ENCODE measurements at regions not wholly inside any gene's neighbourhood (a gene's known extent, or its start where the extent isn't known, plus 50 kb on each side); places are given as distances from the start of the nearest gene placed in this dataset.

DNA sequence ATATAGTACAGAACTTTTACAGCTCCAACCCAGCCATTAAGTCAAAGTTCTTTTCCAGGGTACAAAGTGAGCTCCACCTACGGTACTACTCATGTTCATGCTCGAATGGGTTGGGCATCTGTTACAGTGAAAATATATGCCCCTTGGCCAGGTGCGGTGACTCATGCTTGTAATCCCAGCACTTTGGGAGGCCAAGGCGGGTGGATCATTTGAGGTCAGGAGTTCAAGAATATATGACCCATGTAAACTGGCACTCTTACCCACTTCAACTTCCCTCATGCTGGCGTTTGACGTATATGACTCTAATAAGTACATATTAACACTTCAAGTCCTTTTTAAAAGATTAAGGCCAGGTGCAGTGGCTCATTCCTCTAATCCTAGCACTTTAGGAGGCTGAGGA is 71.3 kb upstream of the PKN2 start:
- H3K79me2 ChIP-seq (ENCODE audit: control insufficient read depth, insufficient read depth, low read length) = no peaks in the 10 kb centered on the region
- H3K4me1 ChIP-seq (ENCODE audit: control insufficient read depth, insufficient read depth, low read length) = no peaks in the 10 kb centered on the region
- no peaks in the 10 kb centered on the region for H4K20me1 ChIP-seq (ENCODE audit: control insufficient read depth, insufficient read depth)
- no peaks in the 10 kb centered on the region; a peak in 1 of 4 replicates for H3K27me3 ChIP-seq (replicated peaks in 1 of 2; ENCODE audit: control insufficient read depth in 2 of 2, insufficient read depth in 2 of 2, low read length in 1 of 2)
- ATAC-seq (no peak), DNase-seq (ENCODE audit: low read depth, low spot score) (no peak), FAIRE-seq (no peak)
- ChIA-PET CTCF (interaction anchor here (1.0 kb wide), 1 partner anchor 263 kb away, joined by 3 read pairs; no protein-coding TSS in a partner anchor), RAD21 (ENCODE audit: unreplicated experiment) (no interaction called here), POLR2A (no interaction called here), SMC1A (ENCODE audit: uncharacterized antibody, unreplicated experiment) (no interaction called here)
- no peaks in the 10 kb centered on the region for H3K36me3 ChIP-seq (ENCODE audit: control insufficient read depth in 2 of 2, insufficient read depth in 2 of 2, low read length in 1 of 2)
- H3K9me3 ChIP-seq (replicated peaks; ENCODE audit: control insufficient read depth, insufficient read depth, low read length) = no peaks in the 10 kb centered on the region; the same call in 2 of the 3 replicates
- no peak overlapping the region for H2AFZ ChIP-seq (ENCODE audit: control insufficient read depth, low read depth, low read length)
- no TSS peak for BruUV-seq (replicated peaks)
- WGBS (ENCODE audit: insufficient coverage, insufficient replicate concordance, low lambda C conversion rate, missing lambda C conversion rate) = 37% methylated on average over 6 of the region's 6 CpGs
- H3K9ac ChIP-seq (ENCODE audit: control insufficient read depth, insufficient read depth, low read length) = no peak overlapping the region
- H3K27ac ChIP-seq (ENCODE audit: control insufficient read depth, insufficient read depth) = no peak overlapping the region
- H3K4me2 ChIP-seq (ENCODE audit: control insufficient read depth, insufficient read depth) = no peak overlapping the region
- TF ChIP-seq KLF5 (IDR thresholded peaks at IDR 0.05; ENCODE audit: partially characterized antibody) = no peak
- no peak for TF ChIP-seq MYB (IDR thresholded peaks at IDR 0.05; ENCODE audit: borderline replicate concordance, low read depth, low read length)
- TF ChIP-seq, protein P1, sequence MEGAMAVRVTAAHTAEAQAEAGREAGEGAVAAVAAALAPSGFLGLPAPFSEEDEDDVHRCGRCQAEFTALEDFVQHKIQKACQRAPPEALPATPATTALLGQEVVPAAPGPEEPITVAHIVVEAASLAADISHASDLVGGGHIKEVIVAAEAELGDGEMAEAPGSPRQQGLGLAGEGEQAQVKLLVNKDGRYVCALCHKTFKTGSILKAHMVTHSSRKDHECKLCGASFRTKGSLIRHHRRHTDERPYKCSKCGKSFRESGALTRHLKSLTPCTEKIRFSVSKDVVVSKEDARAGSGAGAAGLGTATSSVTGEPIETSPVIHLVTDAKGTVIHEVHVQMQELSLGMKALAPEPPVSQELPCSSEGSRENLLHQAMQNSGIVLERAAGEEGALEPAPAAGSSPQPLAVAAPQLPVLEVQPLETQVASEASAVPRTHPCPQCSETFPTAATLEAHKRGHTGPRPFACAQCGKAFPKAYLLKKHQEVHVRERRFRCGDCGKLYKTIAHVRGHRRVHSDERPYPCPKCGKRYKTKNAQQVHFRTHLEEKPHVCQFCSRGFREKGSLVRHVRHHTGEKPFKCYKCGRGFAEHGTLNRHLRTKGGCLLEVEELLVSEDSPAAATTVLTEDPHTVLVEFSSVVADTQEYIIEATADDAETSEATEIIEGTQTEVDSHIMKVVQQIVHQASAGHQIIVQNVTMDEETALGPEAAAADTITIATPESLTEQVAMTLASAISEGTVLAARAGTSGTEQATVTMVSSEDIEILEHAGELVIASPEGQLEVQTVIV (IDR thresholded peaks at IDR 0.05; ENCODE audit: borderline replicate concordance, partially characterized antibody) = no peak
- TF ChIP-seq ZSCAN29 (IDR thresholded peaks at IDR 0.05) = no peak
- TF ChIP-seq, protein P2, sequence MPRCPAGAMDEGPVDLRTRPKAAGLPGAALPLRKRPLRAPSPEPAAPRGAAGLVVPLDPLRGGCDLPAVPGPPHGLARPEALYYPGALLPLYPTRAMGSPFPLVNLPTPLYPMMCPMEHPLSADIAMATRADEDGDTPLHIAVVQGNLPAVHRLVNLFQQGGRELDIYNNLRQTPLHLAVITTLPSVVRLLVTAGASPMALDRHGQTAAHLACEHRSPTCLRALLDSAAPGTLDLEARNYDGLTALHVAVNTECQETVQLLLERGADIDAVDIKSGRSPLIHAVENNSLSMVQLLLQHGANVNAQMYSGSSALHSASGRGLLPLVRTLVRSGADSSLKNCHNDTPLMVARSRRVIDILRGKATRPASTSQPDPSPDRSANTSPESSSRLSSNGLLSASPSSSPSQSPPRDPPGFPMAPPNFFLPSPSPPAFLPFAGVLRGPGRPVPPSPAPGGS (IDR thresholded peaks at IDR 0.05; ENCODE audit: borderline replicate concordance, insufficient read depth, low read depth, low read length, poor library complexity, severe bottlenecking) = no peak
- TF ChIP-seq ZNF274 (IDR thresholded peaks at IDR 0.05; ENCODE audit: insufficient read depth, insufficient read length) = no peak
- no peak for TF ChIP-seq RFX5 (IDR thresholded peaks at IDR 0.05; ENCODE audit: low read depth, low read length)
- TF ChIP-seq DPF2 (IDR thresholded peaks at IDR 0.05) = no peak
- TF ChIP-seq SPI1 (IDR thresholded peaks at IDR 0.05; ENCODE audit: borderline replicate concordance, insufficient read depth, low read depth, low read length) = no peak
- TF ChIP-seq HDGF (IDR thresholded peaks at IDR 0.05) = no peak
- TF ChIP-seq, protein P3, sequence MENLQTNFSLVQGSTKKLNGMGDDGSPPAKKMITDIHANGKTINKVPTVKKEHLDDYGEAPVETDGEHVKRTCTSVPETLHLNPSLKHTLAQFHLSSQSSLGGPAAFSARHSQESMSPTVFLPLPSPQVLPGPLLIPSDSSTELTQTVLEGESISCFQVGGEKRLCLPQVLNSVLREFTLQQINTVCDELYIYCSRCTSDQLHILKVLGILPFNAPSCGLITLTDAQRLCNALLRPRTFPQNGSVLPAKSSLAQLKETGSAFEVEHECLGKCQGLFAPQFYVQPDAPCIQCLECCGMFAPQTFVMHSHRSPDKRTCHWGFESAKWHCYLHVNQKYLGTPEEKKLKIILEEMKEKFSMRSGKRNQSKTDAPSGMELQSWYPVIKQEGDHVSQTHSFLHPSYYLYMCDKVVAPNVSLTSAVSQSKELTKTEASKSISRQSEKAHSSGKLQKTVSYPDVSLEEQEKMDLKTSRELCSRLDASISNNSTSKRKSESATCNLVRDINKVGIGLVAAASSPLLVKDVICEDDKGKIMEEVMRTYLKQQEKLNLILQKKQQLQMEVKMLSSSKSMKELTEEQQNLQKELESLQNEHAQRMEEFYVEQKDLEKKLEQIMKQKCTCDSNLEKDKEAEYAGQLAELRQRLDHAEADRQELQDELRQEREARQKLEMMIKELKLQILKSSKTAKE (IDR thresholded peaks at IDR 0.05; ENCODE audit: low read depth, poor library complexity, severe bottlenecking) = no peak
- no peak for TF ChIP-seq FOXM1 (IDR thresholded peaks at IDR 0.05; ENCODE audit: low read depth, low read length)
- no peak for TF ChIP-seq ATF7 (IDR thresholded peaks at IDR 0.05; ENCODE audit: low read depth)
- TF ChIP-seq NRF1 (conservative IDR thresholded peaks at IDR 0.05; ENCODE audit: low read depth, low read length) = no peak
- no peak overlapping the region for H3K4me3 ChIP-seq
- in situ Hi-C loops (cut with MboI) = no loop called here
- intact Hi-C loops (cut with micrococcal nuclease; ENCODE audit: unreplicated experiment) = no loop called here

Data from GM12878 (cell line).